Stimulated activated CD8-positive, alpha-beta memory T cell treated with anti-CD3 and anti-CD28 coated beads, Interleukin-4, amount 100 ng/mL, for 48 hours (primary cell): ENCODE measurements at regions not wholly inside any gene's neighbourhood (a gene's known extent, or its start where the extent isn't known, plus 50 kb on each side); places are given as distances from the start of the nearest gene placed in this dataset.

Experiments used
- DNase-seq: peaks from one replicate; pipeline ENCODE4 v3.0.0-alpha.2; 2020

DNA sequence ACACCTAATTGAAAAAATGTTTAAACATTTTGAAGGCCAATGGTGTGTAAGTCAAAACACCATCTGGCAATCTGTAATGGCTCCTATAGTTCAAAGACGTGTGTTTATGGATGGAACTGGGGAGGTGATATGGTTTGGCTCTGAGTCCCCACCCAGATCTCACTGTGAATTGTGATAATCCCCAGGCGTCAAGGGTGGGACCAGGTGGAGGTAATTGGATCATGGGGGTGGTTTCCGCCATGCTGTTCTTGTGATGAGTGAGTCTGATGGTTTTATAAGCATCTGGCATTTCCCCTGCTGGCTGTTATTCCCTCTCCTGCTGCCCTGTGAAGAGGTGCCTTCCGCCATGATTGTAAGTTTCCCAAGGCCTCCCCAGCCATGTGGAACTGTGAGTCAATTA lies 52.2 kb downstream of the ADRA2C start:
- DNase-seq: no peak

DNA sequence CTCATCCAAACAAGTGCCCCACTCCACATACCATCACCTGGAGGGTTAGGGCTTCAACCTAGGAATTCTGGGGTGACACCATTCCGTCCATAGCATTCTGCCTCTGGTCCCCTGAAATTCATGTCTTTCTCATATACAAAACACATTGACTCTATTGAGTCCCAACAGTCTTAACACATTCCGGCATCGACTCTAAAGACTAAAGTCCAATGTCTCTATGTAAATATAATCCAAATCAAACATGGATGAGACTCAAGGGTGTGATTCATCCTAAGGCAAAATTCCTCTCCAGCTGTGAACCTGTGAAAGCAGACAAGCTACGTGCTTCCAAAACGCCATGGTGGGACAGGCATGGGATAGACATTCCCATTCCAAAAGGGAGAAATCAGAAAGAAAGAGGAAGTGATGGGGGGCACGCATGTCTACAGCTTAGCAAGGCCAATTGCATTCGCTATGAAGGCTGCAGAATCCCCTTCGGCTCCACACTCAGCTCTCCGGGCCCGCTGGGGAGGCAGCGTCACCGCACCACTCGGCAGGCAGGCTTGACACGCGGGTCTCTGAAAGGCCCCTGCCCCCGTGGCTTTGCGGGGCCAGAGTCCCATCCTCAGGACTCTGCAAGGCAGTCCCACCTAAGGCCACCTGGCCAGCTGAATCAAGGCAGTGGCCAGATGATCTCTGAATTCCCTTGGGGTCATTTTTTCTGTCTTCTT lies 53.2 kb downstream of the ADRA2C start:
- no peak for DNase-seq

DNA sequence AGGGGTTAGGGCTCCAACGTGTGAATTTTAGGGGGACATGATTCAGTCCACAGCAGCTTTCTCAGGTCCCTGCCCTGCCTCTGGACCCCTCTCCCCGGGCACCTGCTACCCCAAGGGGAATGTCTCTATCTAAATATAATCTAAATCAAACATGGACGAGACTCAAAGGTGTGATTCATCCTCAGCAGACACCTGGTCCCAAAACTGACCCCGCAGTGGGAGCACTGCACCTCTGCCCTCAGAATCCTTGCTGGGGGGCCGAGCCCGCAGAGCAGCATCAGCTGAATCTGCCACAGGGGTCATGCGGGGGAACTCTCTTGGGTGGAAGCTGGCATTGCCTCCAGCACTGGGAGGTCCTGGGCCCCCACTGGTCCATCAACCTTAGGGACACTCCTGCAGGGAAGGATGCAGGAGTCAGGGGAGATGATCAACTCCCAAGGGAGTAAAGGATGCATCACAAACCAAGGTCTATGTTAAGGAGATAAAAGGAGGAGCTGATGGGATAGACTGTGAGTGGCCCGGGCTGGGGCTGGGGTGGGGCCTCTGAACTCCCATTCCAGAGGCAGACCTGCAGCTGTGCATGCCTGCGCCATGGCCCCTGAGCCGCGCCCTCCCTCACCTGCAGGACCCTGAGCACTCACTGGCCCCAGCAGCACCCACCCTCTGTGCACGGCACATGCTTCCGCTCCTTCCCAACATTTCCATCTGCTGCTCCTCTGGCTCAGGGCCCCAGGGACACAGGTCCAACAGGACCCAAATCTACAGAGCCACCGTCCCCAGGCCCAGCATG lies 54.0 kb downstream of the ADRA2C start:
- DNase-seq: no peak

DNA sequence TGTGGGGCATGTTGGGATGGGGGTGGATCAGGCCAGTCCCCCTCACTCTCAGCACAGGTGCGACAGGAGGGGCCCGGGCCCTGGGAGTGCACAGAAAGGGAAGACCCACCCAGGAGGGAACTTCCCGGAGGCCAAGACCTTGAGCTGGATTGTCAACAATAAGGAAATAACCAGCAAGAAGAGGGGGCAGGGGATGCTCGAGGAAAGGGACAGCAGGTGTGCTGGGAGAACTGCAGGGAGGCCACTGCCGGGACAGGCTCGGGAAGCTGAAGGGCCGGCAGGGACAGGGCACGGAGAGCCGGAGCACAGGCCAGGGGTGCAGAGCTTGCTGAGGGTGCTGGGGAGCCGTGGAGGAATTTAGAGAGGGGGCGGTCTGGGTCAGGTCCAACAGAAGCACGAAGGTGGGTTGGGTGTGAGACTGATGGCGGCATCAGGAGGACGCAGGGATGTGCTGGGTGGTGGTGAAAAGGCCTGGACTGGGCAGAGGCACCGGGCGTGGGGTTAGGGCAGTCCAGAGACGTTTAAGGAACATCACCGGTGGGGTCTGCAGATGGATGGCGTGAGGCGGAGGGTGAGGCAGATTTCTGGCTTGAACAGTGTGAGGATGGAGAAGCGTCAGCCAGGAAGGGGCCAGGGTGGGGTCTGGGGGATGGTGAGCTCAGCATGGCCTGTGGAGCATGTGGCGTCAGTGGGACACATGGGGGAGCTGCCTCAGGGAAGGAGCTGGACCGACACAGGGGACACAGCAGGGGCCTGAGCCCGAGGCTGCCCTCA lies 54.8 kb downstream of the ADRA2C start:
- DNase-seq: no peak

DNA sequence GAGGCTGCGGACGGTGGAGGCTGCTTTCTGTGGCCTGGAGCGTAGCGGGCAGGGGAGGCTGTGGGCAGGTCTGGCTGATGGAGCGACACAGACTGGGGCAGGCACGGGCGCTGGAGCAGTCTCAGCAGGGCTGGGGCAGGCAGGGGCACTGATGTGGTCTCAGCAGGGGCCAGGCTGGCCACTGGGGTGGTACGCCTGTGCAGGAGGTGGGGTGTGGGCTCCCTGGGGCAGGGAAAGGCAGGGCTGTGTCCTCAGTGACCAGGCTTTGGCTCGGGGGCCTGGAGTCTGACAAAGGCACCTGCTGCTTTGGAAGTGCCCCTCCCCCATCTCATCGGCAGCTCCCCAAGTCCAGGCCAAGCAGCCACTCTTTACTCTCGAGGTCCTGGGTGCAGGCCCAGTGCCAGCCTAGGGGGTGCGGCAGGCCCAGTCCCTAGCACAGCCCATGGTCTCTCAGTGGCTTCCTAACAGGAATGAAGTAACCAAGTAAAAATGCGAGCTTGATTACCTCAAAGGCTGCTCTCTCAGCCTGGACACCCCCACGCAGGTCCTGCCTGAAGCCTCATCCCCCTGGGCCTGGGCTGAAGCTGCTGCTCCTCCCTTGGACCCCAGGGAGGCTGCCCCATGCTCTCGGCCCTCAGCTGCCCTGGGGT lies 55.5 kb downstream of the ADRA2C start:
- DNase-seq: no peak

DNA sequence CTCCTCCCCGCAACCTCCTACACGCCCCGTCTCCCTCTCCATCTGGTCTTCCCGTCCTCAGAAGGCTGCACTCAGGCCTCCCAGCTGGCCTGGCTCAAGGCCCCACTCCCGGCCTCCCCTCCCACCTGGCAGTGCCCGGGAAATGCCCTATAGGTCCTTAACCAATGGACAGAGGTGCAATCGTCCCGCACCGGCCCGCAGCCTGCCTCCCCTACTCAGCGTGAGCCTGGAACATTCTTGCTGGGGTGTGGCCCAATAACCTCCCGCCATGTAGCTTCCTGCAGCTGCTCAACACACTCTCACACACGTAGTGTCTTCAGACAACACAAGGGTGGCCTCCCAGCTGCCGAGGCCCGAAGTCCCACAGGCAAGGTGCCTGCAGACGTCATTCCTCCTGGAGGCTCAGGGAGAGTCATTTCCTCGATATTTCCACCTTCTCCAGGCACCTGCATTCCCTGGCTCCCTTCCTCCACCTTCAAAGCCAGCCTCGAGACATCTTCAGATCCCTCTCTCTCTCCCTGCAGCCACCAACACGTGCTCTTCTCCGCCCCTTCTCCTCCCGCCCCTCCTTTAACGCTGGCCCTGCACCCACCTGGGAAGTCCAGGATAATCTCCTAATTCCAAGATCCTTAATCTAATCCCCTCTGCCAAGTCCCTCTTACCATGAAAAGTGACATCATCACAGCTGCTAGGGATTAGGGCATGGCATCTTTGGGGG lies 56.2 kb downstream of the ADRA2C start:
- no peak for DNase-seq

DNA sequence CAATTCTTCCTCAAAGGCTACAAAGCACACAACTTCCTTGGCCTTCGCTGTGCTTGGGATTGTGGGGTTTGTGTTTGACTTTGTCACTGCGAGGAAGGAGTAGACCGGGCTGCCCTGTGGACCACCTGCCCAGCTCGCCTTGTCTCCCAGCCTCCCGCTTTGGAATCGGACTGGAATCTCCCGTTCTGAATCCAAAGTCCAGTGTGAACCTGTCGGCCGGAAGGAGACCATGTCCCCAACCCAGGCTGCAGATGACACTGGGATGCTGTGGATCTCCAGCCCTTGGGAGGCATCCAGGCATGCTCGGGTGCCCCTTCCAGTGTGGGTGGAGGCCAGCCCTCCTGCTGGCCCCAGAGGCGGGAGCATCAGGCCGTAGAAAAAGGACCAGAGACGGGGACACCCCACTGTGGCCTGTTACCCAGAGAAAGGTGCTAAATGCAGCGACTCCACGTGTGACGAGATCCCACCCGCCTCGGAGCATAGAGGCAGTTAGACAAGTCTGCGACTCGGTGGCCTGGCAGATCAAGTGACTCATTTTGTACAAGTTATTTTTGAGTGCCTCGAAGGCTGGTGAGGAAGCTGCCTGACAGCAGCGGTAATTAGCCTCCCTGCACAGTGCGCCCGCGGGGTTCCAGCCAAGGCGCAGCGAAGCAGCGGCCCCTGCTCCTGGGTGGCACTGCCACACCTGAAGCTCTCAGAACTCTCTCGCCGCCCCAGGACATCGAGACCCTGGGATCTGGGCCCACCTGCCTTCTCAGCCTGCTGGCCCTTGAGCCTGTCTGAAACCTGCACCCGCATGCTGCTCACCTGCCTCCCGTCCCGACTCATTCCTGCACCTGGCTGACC lies 57.5 kb downstream of the ADRA2C start:
- DNase-seq: no peak

DNA sequence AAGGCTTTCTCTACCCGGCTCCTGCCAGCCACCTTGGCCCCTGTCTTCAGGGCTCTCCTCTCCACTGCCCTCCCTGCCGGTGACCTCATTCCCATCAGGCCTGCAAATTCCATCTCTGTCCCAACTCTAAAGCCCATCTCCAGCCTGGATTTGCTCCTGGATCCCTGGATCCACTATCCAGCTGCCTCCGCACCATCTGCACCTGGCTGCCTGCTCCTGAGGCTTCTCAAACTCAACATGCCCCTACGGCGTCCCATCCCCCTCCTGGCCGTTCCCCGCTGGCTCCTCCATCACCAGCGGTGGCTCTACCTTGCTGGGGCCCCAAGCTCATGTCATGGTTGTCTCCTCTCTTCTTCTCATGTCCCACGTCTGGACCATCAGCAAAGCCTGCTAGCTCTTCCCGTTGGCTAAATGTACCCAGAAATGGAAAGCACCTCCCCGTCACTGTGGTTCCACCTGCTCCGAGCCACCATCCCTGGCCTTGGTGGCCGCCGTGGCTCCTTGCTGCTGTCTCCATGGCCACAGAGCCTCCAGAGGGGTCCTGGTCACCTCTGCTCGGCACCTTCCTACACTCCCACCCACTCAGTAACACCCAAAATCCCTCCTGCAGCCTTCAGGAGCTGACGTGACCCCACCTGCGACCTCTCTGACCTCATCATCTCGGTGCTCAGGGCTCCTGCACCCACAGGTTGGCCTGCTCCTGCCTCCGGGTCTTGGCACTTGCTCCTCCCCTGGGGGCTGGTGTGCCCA lies 58.5 kb downstream of the ADRA2C start:
- DNase-seq: no peak

DNA sequence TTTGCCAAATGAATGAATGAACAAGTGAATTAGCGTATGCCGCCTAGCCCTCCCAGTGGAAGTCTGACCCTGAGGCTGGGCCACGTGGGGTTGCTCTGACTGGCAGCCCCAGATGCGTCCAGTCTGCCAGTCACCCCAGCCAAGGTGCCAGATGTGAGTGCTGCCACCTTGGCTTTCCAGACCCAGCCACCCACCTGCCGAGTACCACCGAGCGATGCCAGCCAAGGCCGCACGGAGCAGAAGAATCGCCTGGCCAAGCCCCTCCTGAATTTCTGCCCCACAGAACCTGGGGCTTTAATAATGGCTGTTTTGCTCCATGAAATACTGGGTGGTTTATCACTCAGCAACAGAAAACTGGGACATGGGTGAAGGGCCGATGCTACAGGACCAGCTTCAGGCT lies 59.3 kb downstream of the ADRA2C start:
- DNase-seq: no peak

DNA sequence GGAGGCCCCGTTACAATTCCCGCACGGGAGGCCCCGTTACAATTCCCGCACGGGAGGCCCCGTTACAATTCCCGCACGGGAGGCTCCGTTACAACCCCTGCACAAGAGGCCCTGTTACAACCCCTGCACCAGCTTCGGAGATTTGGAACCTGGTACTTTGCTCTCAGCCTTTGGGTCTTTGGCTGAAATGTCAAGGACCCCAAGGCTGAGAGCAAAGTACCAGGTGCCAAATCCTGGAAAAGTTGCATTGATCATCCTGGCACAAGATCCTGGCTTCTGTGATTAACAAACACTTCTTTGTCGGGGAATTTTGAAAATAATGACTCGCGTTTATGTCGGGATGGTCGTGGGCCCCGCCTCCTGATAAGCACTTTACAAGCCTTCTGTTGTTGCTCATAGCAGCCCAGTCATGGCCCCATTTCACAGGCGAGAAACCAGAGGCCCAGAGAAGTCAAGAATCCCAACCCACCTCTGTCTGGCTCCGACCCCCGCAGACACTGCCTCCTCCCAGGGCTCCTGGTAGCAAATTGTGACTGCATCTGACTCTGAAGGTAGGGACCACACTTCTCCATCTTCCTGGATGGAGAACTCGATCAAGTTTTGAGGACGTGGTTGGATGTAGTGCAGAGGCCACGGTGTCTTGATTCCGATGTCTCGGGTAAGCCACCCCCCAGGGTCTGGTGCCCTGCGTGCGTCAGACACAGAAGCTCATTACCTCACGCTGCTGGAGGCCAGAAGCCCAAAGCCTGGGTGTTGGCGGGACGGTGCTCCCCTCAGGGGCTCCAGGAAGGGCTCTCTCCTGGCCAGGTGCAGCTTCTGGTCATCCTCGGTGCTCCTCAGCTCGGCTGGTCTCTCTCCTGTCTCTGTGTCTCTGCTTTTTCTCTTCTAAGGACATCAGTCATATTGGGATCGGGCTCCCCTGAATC lies 60.3 kb downstream of the ADRA2C start:
- no peak for DNase-seq

DNA sequence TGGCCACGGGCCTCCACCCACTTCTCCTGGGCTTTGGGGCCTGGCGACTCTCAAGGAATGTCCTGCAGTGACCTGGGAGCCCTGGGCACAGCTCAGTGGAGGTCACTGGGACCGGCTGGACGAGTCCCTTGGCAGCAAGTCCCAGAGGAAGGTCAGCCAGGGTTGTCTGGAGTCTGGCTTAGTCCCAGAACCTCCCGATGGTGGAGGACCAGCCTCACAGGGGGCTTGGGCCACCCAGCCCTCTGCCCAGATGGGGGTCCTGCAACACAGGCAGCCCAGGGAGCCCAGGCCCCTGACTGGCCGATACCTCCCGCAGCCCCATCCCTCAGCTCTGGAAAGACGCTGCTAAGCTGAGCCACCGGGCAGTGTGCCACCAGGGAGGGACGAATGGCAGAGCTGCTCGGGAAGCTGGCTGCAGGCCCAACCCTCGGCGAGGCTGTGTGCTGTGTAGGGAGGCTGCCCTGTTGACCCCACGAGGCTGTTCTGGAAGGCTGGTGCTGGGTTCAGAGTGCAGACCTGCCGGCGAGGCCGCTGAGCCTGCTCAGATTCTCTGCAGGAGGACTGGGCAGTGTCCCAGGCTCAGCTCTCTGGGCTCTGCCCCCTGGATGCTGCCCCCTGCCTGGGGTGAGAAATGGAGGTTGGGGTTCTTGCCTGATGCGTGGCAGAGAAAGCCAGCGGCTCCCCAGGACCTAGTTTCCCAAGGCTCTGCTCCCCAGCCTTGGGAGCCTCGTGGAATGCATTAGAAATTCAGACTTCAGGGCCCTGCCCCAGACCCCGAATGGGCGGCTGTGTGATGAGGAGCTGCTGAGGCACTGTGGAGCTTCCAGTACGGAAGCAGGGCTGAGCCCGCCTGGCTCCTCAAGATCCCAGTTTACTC lies 61.7 kb downstream of the ADRA2C start:
- no peak for DNase-seq

DNA sequence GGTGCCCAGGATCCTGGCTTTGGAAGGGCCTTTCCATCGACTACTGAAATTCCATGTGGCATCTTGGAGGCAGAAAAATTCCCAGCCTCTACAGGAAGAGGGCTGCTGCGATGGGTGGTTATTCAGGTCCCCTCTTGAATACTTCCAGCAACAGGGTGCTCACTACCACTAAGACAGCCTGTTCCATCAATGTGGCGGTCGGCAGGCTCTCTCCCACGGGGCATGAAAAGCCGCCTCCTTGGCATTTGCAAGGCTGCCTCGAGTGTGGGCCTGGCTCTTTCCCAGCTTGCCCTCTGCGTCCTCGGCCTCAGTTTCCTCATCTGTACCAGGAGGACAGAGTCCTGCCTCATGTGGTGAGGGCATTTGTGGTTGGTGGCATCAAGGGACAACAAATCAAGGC lies 62.4 kb downstream of the ADRA2C start:
- DNase-seq: no peak

DNA sequence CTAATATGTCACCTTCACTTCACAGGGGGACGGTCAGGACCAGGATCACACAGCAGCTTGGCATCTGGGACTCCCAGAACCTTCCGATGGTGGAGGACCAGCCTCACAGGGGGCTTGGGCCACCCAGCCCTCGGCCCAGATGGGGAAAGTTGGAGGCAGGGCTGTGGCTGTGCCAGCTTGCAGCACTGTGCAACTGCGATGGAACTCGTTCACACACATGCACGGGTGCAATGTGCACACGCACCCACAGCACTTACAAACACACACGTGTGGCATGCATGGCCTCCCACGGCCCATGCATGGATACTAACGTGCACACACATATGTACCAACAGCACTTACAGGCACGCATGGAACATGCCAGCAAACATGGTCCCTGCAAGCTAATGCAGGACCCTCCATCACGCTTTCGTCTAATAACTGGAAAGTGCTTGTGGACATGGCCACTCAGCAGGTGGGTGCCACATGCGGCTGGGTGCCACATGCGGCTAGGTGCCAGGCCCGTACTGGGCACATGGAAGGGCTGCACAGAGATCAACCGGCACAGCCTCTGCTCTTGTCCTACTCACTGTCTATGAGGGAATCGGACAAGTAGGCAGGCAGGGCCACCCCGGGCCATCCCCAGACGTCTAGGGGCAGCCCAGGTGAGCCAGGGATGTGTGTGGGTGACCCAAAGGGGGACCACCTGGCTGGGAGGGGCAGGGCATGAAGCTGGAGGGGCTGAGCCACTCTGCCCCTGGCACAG lies 63.2 kb downstream of the ADRA2C start:
- no peak for DNase-seq

DNA sequence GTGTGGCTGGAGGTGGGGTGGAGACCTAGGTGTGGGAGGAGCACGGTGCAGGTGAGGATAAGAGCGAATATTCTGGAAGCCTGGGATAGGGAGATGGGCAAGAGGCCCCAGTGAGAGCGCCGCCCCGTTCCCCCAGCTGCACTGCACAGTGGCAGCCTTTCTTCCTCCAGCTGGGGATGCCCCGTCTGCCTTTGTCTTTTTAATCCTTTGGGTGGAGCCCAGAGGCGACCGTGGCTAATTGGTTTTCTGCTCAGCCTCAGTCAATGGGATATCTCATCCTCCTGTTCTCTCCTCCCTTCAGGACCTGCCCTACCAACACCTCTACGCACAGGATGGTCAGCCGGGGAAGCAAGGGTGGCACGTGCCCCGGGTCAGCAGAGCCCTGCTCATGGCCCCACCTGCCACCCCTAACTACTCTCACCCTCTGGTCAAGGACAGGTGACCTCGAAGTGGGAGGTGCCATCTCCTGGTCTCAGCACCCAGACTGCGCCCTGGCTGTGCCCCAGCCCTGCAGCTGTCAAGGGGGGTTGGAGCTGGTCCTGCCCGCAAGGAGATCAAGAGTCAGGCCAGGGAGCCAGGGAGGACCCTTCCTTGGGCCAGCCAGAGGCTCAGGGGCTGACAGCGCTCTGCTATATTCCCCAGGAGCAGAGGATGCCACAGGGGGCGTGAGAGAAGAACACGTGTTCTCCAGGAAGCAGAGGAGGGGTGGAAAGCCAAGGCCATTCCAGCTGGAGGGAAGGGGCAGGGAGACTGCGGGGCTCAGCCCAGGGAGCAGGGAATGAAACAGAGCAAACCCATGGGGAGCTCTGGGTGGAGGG lies 64.0 kb downstream of the ADRA2C start:
- no peak for DNase-seq

DNA sequence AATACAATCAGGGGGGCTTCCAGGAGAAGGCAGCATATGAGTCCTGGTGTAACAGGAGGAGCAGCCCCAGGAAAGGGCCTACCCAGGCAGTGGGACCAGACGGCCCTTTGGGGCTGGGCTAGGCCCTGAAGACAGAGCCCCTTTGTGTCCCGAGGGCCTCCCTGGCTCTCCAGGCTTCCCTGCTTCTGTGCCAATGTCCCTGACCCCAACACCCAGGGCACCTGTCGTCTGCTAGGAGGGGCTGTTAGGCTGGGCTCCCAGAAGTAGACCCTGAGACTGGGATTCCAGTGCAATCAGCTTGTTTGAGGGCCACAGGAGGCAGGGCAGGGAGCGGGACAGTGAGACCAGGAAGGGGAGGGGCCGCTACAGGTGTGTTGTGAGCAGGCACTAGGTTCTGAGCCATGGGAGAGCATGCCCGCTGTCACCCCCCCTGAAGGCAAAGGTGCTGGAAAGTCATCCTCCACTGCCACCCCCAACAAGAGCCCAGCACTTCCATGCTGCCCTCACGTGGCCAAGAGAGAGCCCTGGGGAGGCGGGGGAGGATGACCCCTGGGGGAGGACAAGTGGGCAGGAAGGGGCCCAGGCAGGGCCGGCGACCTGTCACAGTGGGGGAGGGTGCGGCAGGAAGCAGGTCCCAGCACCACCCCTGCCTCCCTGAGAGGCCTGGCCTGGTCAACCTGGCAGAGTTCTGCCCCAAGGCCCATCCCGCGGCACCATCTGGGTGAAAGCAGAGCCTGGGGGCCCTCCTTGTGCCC lies 64.8 kb downstream of the ADRA2C start:
- DNase-seq: no peak

DNA sequence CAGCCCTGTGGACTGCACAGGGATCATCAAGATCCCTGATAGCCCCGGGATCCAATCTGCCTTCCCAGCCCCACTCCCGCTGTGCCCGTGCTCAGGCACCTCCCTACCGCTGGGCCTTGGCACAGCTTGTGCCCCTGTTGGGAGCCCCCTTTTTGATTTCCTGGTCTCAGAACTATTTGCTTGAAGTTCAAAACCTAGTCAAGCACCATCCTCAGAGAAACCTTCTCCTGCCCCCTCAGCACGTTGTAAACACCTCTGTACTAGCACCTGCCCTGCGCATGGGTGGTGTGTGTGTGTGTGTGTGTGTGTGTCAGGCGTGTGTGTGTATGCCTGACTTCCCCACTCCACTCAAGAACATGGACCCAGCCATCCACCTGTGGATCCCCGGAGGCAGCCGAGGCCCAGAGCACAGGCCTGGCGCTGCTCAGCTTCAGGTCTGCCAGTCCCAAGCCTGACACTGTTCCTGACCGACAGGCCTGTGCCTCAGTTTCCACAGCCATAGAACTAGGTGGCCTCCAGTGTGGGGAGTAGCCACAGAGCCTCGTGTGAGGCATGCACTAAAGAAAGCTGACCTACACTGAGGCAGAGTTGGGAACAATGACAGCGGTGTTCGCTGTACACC lies 65.5 kb downstream of the ADRA2C start:
- no peak for DNase-seq
